WTC11 (cell line): ENCODE measurements at regions not wholly inside any gene's neighbourhood (a gene's known extent, or its start where the extent isn't known, plus 50 kb on each side); places are given as distances from the start of the nearest gene placed in this dataset.

ENCODE experiments used
- ATAC-seq: fragments of 200-7000 bp; cut with Tn5 transposase; 2 replicates; pipeline ENCODE4 v1.10.0; 2021; ENCODE audit warnings: mild to moderate bottlenecking, moderate library complexity
- CTCF ChIA-PET: fragments of 300-600 bp; sonication (Branson Sonifier 250); formaldehyde crosslinking; loops from one replicate; lab custom pipeline; 2021; ENCODE audit warnings: antibody characterized with exemption; lab: Charles Lee
- POLR2A ChIA-PET: fragments of 350-600 bp; sonication (Branson Sonifier 250); formaldehyde crosslinking; loops from one replicate; lab custom pipeline; 2021; ENCODE audit warnings: antibody characterized with exemption; lab: Charles Lee
- DNase-seq: peaks from one replicate; pipeline ENCODE4 v3.0.0; 2021; ENCODE audit warnings: low spot score
- H3K27ac Mint-ChIP-seq: 2 replicates; pipeline ENCODE4 v1.8.0; 2021; ENCODE audit warnings: mixed read lengths
- H3K27me3 Mint-ChIP-seq: 2 replicates; pipeline ENCODE4 v1.8.0; 2021; ENCODE audit warnings: low read depth, mild to moderate bottlenecking, moderate library complexity, mixed read lengths
- H3K36me3 Mint-ChIP-seq: 2 replicates; pipeline ENCODE4 v1.8.0; 2021; ENCODE audit warnings: mixed read lengths
- H3K4me1 Mint-ChIP-seq: 2 replicates; pipeline ENCODE4 v1.8.0; 2022; ENCODE audit warnings: mixed read lengths
- H3K4me3 Mint-ChIP-seq: 2 replicates; pipeline ENCODE4 v1.8.0; 2021; ENCODE audit warnings: mild to moderate bottlenecking, moderate library complexity, mixed read lengths
- H3K9me3 Mint-ChIP-seq: 2 replicates; pipeline ENCODE4 v1.8.0; 2021; ENCODE audit warnings: mixed read lengths
- CREB1 ChIP-seq: sonication (generic); formaldehyde crosslinking; IDR thresholded peaks from 2 replicates; pipeline ENCODE4 v1.8.0; 2023; ENCODE audit warnings: mild to moderate bottlenecking, missing genetic modification reagents
- CREM ChIP-seq: sonication (generic); formaldehyde crosslinking; IDR thresholded peaks from 2 replicates; pipeline ENCODE4 v1.8.1; 2022; ENCODE audit warnings: mild to moderate bottlenecking, missing genetic modification reagents, moderate library complexity
- FOXP1 ChIP-seq: sonication (generic); formaldehyde crosslinking; IDR thresholded peaks from 2 replicates; pipeline ENCODE4 v1.8.0; 2022; ENCODE audit warnings: missing genetic modification reagents, mild to moderate bottlenecking, moderate library complexity, borderline replicate concordance
- JUN ChIP-seq: sonication (generic); formaldehyde crosslinking; IDR thresholded peaks from 2 replicates; pipeline ENCODE4 v1.8.0; 2023; ENCODE audit warnings: mild to moderate bottlenecking, missing genetic modification reagents
- NFATC4 ChIP-seq: fragments of 250-450 bp; sonication (Bioruptor Pico); IDR thresholded peaks from 2 replicates; pipeline ENCODE4 v1.9.0; 2021; ENCODE audit warnings: mild to moderate bottlenecking
- NFYB ChIP-seq: sonication (generic); formaldehyde crosslinking; conservative IDR thresholded peaks from 2 replicates; pipeline ENCODE4 v1.8.0; 2022; ENCODE audit warnings: low read depth, missing genetic modification reagents
- NR1H2 ChIP-seq: sonication (generic); formaldehyde crosslinking; IDR thresholded peaks from 2 replicates; pipeline ENCODE4 v1.9.0; 2021; ENCODE audit warnings: mild to moderate bottlenecking, moderate library complexity, missing genetic modification reagents
- OVOL2 ChIP-seq: fragments of 250-450 bp; sonication (Bioruptor Pico); IDR thresholded peaks from 2 replicates; pipeline ENCODE4 v1.9.0; 2021; ENCODE audit warnings: mild to moderate bottlenecking, borderline replicate concordance
- SMAD3 ChIP-seq: sonication (generic); formaldehyde crosslinking; IDR thresholded peaks from 2 replicates; pipeline ENCODE4 v1.8.0; 2022; ENCODE audit warnings: missing genetic modification reagents, mild to moderate bottlenecking, borderline replicate concordance
- SMAD4 ChIP-seq: sonication (generic); formaldehyde crosslinking; IDR thresholded peaks from 2 replicates; pipeline ENCODE4 v1.8.0; 2022; ENCODE audit warnings: mild to moderate bottlenecking, missing genetic modification reagents
- TF ChIP-seq, protein P1 (sequence below): sonication (generic); formaldehyde crosslinking; conservative IDR thresholded peaks from 2 replicates; pipeline ENCODE4 v1.8.1; 2022; ENCODE audit warnings: mild to moderate bottlenecking, missing genetic modification reagents
- TF ChIP-seq, protein P2 (sequence below): sonication (generic); formaldehyde crosslinking; IDR thresholded peaks from 2 replicates; pipeline ENCODE4 v1.8.1; 2023; ENCODE audit warnings: mild to moderate bottlenecking, missing genetic modification reagents
- TF ChIP-seq, protein P3 (sequence below): sonication (generic); formaldehyde crosslinking; IDR thresholded peaks from 2 replicates; pipeline ENCODE4 v1.8.1; 2023; ENCODE audit warnings: mild to moderate bottlenecking, moderate library complexity, missing genetic modification reagents
- TF ChIP-seq, protein P4 (sequence below): sonication (generic); formaldehyde crosslinking; IDR thresholded peaks from 2 replicates; pipeline ENCODE4 v1.8.0; 2022; ENCODE audit warnings: mild to moderate bottlenecking, missing genetic modification reagents
- TF ChIP-seq, protein P5 (sequence below): sonication (generic); formaldehyde crosslinking; IDR thresholded peaks from 2 replicates; pipeline ENCODE4 v1.8.0; 2023; ENCODE audit warnings: missing genetic modification reagents, mild to moderate bottlenecking, borderline replicate concordance
- TF ChIP-seq, protein P6 (sequence below): sonication (generic); formaldehyde crosslinking; IDR thresholded peaks from 2 replicates; pipeline ENCODE4 v1.8.0; 2022; ENCODE audit warnings: missing genetic modification reagents
- TF ChIP-seq, protein P7 (sequence below): sonication (generic); formaldehyde crosslinking; IDR thresholded peaks from 2 replicates; pipeline ENCODE4 v1.8.1; 2023; ENCODE audit warnings: mild to moderate bottlenecking, missing genetic modification reagents, moderate library complexity
- TF ChIP-seq, protein P8 (sequence below): fragments of 250-450 bp; sonication (Bioruptor Pico); IDR thresholded peaks from 2 replicates; pipeline ENCODE4 v1.9.0; 2021; ENCODE audit warnings: mild to moderate bottlenecking

DNA sequence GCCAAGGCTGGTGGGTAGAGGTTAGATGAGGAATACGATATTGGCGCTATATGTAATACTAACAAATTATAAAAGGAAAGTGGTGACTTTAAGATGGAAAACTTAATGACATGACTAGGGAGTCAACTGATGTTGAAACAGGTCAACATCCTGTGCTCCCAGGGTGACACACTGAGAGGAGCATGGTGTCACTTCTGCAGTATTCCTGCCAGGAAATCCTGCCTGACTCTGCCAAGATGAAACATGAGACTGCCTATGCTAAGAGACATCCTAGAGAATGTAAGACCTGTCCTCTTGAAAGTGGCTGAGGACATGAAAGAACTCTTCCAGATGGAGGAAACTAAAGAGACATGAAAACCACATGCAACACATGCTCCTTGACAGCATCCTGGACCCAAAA, 65.0 kb upstream of the KCND3 start:
- Mint-ChIP-seq H3K4me3 (no peak overlapping the region), H3K4me1 (no peaks in the 10 kb centered on the region), H3K27me3 (no peaks in the 10 kb centered on the region), H3K27ac (no peak overlapping the region), H3K9me3 (no peaks in the 10 kb centered on the region), H3K36me3 (no peaks in the 10 kb centered on the region)
- TF ChIP-seq, protein P1, sequence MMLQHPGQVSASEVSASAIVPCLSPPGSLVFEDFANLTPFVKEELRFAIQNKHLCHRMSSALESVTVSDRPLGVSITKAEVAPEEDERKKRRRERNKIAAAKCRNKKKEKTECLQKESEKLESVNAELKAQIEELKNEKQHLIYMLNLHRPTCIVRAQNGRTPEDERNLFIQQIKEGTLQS (CRISPR knock-in tag), result no peak
- TF ChIP-seq NFATC4 (no peak), CREM (no peak)
- ChIA-PET POLR2A (no interaction called here), CTCF (no interaction called here)
- ATAC-seq (no peak), DNase-seq (no peak)

DNA sequence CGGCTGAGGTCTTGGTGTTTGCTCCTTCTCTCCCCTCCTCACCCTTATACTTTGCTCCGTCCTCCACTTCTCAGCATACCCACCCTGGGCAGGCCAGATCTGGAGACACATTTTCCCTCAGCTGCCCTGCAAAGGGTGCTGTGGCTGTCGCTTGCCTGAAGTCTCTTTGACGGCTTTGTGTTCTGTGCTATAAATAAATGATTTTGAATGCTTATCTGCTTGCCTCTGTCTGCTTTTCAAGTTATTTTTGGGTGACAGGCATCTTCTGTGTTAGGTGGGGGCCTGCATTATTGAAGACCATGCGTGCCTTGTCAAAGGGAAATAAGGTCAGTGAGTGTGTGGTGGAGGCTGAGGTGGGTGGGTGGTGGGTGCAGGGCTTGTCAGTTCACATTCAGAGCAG, 66.9 kb upstream of the KCND3 start:
- no peaks in the 10 kb centered on the region for H3K4me1 Mint-ChIP-seq
- ChIA-PET CTCF (no interaction called here), POLR2A (no interaction called here)
- no peaks in the 10 kb centered on the region for H3K27me3 Mint-ChIP-seq
- H3K4me3 Mint-ChIP-seq, result no peak overlapping the region
- H3K27ac Mint-ChIP-seq, result no peak overlapping the region
- no peaks in the 10 kb centered on the region for H3K36me3 Mint-ChIP-seq
- TF ChIP-seq SMAD3 (CRISPR knock-in tag), result no peak
- TF ChIP-seq, protein P2, sequence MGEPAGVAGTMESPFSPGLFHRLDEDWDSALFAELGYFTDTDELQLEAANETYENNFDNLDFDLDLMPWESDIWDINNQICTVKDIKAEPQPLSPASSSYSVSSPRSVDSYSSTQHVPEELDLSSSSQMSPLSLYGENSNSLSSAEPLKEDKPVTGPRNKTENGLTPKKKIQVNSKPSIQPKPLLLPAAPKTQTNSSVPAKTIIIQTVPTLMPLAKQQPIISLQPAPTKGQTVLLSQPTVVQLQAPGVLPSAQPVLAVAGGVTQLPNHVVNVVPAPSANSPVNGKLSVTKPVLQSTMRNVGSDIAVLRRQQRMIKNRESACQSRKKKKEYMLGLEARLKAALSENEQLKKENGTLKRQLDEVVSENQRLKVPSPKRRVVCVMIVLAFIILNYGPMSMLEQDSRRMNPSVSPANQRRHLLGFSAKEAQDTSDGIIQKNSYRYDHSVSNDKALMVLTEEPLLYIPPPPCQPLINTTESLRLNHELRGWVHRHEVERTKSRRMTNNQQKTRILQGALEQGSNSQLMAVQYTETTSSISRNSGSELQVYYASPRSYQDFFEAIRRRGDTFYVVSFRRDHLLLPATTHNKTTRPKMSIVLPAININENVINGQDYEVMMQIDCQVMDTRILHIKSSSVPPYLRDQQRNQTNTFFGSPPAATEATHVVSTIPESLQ (CRISPR knock-in tag), result no peak
- TF ChIP-seq FOXP1 (CRISPR knock-in tag), result no peak
- no peak for TF ChIP-seq CREM
- TF ChIP-seq, protein P3, sequence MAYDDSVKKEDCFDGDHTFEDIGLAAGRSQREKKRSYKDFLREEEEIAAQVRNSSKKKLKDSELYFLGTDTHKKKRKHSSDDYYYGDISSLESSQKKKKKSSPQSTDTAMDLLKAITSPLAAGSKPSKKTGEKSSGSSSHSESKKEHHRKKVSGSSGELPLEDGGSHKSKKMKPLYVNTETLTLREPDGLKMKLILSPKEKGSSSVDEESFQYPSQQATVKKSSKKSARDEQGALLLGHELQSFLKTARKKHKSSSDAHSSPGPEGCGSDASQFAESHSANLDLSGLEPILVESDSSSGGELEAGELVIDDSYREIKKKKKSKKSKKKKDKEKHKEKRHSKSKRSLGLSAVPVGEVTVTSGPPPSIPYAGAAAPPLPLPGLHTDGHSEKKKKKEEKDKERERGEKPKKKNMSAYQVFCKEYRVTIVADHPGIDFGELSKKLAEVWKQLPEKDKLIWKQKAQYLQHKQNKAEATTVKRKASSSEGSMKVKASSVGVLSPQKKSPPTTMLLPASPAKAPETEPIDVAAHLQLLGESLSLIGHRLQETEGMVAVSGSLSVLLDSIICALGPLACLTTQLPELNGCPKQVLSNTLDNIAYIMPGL (CRISPR knock-in tag), result no peak
- TF ChIP-seq JUN (CRISPR knock-in tag), result no peak
- no peak for TF ChIP-seq NR1H2 (CRISPR knock-in tag)
- TF ChIP-seq NFYB (CRISPR knock-in tag), result no peak
- TF ChIP-seq, all 79 proteins: peak for 0
- DNase-seq, result no peak
- no peaks in the 10 kb centered on the region for H3K9me3 Mint-ChIP-seq
- no peak for ATAC-seq

DNA sequence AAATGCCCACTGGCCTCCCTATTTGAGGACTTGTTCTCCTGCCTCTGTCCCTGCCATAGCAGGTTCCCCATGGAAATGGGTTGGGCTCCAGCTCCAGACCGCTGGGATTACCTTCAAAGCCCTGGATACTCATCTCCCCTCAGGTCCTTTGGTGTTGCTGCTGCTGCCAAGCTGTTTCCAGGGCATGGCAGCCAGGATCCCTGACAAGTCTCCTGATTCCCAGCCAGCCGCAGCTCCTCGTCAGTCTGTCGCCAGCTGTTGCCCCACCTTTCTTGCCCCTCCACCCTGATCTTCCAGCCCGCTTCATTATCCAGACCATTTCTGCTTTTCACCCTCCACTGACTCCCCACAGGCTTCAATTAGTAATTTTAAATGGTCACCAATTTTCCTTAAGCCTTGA, 68.3 kb upstream of the KCND3 start:
- no peak for ATAC-seq
- H3K4me3 Mint-ChIP-seq, result no peak overlapping the region
- no peaks in the 10 kb centered on the region for H3K27me3 Mint-ChIP-seq
- DNase-seq, result no peak
- no peaks in the 10 kb centered on the region for H3K36me3 Mint-ChIP-seq
- no peak overlapping the region for H3K27ac Mint-ChIP-seq
- POLR2A ChIA-PET, result no interaction called here
- CTCF ChIA-PET, result no interaction called here
- peaks cover 10% of the 10 kb centered on the region for H3K9me3 Mint-ChIP-seq
- no peaks in the 10 kb centered on the region for H3K4me1 Mint-ChIP-seq
- TF ChIP-seq, protein P4, sequence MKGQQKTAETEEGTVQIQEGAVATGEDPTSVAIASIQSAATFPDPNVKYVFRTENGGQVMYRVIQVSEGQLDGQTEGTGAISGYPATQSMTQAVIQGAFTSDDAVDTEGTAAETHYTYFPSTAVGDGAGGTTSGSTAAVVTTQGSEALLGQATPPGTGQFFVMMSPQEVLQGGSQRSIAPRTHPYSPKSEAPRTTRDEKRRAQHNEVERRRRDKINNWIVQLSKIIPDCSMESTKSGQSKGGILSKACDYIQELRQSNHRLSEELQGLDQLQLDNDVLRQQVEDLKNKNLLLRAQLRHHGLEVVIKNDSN (CRISPR knock-in tag), result no peak
- TF ChIP-seq, protein P5, sequence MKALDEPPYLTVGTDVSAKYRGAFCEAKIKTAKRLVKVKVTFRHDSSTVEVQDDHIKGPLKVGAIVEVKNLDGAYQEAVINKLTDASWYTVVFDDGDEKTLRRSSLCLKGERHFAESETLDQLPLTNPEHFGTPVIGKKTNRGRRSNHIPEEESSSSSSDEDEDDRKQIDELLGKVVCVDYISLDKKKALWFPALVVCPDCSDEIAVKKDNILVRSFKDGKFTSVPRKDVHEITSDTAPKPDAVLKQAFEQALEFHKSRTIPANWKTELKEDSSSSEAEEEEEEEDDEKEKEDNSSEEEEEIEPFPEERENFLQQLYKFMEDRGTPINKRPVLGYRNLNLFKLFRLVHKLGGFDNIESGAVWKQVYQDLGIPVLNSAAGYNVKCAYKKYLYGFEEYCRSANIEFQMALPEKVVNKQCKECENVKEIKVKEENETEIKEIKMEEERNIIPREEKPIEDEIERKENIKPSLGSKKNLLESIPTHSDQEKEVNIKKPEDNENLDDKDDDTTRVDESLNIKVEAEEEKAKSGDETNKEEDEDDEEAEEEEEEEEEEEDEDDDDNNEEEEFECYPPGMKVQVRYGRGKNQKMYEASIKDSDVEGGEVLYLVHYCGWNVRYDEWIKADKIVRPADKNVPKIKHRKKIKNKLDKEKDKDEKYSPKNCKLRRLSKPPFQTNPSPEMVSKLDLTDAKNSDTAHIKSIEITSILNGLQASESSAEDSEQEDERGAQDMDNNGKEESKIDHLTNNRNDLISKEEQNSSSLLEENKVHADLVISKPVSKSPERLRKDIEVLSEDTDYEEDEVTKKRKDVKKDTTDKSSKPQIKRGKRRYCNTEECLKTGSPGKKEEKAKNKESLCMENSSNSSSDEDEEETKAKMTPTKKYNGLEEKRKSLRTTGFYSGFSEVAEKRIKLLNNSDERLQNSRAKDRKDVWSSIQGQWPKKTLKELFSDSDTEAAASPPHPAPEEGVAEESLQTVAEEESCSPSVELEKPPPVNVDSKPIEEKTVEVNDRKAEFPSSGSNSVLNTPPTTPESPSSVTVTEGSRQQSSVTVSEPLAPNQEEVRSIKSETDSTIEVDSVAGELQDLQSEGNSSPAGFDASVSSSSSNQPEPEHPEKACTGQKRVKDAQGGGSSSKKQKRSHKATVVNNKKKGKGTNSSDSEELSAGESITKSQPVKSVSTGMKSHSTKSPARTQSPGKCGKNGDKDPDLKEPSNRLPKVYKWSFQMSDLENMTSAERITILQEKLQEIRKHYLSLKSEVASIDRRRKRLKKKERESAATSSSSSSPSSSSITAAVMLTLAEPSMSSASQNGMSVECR (CRISPR knock-in tag), result no peak
- TF ChIP-seq NR1H2 (CRISPR knock-in tag), result no peak
- TF ChIP-seq, protein P6, sequence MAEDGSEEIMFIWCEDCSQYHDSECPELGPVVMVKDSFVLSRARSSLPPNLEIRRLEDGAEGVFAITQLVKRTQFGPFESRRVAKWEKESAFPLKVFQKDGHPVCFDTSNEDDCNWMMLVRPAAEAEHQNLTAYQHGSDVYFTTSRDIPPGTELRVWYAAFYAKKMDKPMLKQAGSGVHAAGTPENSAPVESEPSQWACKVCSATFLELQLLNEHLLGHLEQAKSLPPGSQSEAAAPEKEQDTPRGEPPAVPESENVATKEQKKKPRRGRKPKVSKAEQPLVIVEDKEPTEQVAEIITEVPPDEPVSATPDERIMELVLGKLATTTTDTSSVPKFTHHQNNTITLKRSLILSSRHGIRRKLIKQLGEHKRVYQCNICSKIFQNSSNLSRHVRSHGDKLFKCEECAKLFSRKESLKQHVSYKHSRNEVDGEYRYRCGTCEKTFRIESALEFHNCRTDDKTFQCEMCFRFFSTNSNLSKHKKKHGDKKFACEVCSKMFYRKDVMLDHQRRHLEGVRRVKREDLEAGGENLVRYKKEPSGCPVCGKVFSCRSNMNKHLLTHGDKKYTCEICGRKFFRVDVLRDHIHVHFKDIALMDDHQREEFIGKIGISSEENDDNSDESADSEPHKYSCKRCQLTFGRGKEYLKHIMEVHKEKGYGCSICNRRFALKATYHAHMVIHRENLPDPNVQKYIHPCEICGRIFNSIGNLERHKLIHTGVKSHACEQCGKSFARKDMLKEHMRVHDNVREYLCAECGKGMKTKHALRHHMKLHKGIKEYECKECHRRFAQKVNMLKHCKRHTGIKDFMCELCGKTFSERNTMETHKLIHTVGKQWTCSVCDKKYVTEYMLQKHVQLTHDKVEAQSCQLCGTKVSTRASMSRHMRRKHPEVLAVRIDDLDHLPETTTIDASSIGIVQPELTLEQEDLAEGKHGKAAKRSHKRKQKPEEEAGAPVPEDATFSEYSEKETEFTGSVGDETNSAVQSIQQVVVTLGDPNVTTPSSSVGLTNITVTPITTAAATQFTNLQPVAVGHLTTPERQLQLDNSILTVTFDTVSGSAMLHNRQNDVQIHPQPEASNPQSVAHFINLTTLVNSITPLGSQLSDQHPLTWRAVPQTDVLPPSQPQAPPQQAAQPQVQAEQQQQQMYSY (CRISPR knock-in tag), result no peak
- TF ChIP-seq OVOL2 (CRISPR knock-in tag), result no peak
- TF ChIP-seq SMAD4 (CRISPR knock-in tag), result no peak
- TF ChIP-seq, protein P7, sequence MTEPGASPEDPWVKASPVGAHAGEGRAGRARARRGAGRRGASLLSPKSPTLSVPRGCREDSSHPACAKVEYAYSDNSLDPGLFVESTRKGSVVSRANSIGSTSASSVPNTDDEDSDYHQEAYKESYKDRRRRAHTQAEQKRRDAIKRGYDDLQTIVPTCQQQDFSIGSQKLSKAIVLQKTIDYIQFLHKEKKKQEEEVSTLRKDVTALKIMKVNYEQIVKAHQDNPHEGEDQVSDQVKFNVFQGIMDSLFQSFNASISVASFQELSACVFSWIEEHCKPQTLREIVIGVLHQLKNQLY, result no peak
- no peak for TF ChIP-seq CREB1 (CRISPR knock-in tag)
- TF ChIP-seq, protein P8, sequence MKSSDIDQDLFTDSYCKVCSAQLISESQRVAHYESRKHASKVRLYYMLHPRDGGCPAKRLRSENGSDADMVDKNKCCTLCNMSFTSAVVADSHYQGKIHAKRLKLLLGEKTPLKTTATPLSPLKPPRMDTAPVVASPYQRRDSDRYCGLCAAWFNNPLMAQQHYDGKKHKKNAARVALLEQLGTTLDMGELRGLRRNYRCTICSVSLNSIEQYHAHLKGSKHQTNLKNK (CRISPR knock-in tag), result no peak
- TF ChIP-seq, protein P1 (CRISPR knock-in tag), result no peak
